ENCODE measurements at regions not wholly inside any gene's neighbourhood (a gene's known extent, or its start where the extent isn't known, plus 50 kb on each side); places are given as distances from the start of the nearest gene placed in this dataset.

DNA sequence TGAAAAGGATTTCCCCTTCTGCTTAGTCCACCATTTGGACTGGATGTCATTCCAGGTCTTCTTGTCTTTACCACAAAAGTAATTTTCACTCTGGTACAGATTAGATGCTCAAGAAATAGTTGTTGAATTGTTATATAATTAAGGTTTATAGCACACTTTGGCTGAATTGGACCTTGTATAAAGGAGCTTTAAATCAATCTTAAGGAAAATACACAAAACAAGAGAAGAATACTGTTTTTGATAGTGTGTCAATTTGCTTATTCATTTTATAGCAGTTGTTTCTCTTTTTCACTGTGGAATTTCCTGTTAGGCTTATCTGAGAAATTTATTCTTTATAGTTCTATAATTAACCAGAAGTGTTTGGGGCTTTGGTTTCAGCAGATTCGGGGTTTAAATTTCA is 62.7 kb upstream of the TDRD3 start:
- no peak for TF ChIP-seq CTCF (IDR thresholded peaks at IDR 0.05)
- no peak for TF ChIP-seq POLR2AphosphoS5 (IDR thresholded peaks at IDR 0.05)
